Fibroblast of mammary gland (primary cell): ENCODE measurements at regions not wholly inside any gene's neighbourhood (a gene's known extent, or its start where the extent isn't known, plus 50 kb on each side); places are given as distances from the start of the nearest gene placed in this dataset.

Experiments used
- DNase-seq: peaks from one replicate; pipeline ENCODE4 v3.0.0-alpha.2; 2010; ENCODE audit warnings: low read depth
- H3K4me3 ChIP-seq: 2 replicates; pipeline ENCODE4 v1.5.1; 2011; ENCODE audit warnings: low read depth, mild to moderate bottlenecking, low read length, moderate library complexity; ENCODE audit not compliant: control insufficient read depth
- TF ChIP-seq, protein P1 (sequence below): conservative IDR thresholded peaks from 2 replicates; pipeline ENCODE4 v1.5.1; 2011; ENCODE audit warnings: low read depth, low read length, inconsistent platforms; ENCODE audit not compliant: control insufficient read depth, insufficient read depth

DNA sequence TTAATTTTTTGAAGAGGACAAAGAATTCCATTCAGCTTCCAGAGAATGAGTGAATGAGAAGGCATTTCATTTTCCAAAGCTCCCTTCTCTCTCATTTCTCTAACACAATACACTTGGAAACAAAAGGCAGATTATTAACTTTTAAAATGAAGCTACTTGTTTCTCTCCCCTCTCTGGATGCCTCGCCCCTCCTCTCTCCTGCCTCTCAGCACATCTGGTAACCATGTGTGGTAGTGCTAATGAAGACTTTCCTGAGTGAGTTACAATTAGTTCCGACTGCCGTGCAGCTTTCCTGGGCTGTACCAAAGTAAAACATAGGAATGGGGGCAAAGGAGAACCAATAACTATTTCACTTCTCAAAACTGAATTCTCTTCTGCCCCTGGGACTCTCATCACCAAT lies 84.7 kb upstream of the SOX5 start:
- peak; percentile 67 for DNase-seq
- H3K4me3 ChIP-seq, result no peak overlapping the region
- TF ChIP-seq, protein P1, sequence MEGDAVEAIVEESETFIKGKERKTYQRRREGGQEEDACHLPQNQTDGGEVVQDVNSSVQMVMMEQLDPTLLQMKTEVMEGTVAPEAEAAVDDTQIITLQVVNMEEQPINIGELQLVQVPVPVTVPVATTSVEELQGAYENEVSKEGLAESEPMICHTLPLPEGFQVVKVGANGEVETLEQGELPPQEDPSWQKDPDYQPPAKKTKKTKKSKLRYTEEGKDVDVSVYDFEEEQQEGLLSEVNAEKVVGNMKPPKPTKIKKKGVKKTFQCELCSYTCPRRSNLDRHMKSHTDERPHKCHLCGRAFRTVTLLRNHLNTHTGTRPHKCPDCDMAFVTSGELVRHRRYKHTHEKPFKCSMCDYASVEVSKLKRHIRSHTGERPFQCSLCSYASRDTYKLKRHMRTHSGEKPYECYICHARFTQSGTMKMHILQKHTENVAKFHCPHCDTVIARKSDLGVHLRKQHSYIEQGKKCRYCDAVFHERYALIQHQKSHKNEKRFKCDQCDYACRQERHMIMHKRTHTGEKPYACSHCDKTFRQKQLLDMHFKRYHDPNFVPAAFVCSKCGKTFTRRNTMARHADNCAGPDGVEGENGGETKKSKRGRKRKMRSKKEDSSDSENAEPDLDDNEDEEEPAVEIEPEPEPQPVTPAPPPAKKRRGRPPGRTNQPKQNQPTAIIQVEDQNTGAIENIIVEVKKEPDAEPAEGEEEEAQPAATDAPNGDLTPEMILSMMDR, result no peak

DNA sequence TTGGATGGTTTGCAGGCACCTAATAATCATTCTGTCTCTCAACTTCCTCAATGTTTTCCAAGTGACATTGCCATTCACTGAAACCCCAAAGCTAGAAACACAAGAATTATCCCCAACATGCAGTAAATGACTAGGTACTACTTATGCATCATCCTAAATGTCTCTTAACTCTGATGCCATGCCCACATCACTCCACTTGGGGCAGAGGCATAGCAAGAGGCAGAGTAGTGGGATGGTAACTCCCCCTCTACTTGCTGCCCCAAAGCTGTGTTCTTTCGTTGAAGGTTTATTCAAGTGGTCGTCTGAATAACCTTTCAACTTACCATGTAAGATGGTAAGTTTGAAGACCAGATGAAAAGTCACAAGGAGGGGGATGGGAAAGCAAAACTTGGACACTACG lies 77.9 kb upstream of the SOX5 start:
- H3K4me3 ChIP-seq, result no peak overlapping the region
- no peak for DNase-seq
- TF ChIP-seq, protein P1, result peak; percentile 13

DNA sequence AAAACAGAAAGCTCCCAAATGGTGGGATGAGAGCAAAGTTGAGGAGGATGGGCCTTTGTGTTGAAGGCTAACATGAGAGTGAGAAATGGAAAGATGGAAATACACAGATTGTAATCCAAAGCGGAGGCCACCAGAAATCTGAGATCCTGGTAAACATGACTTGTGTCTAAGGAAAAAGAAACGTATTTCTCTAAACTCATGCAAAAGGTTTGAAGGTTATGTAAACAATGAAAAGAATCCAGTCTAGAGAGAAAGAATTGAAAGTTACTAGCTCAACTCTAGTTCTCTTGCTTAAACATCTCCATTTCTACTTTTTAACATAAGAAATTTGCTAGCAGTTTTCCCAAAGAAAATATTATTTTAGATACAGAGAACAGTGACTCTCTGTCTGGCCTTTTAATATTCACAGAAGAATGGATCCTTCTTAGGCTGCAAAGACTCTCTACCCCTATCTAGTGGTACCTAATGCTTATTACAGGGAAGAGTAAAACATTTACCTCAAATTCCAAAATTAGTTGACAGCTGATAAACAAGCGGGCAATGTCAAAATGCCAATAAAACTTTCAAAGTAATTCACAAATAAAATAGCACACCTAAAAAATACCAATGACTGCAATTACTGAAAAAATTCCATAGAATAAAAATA lies 75.8 kb upstream of the SOX5 start:
- no peak overlapping the region for H3K4me3 ChIP-seq
- TF ChIP-seq, protein P1, result peak; percentile 66
- DNase-seq, result peak; percentile 21

DNA sequence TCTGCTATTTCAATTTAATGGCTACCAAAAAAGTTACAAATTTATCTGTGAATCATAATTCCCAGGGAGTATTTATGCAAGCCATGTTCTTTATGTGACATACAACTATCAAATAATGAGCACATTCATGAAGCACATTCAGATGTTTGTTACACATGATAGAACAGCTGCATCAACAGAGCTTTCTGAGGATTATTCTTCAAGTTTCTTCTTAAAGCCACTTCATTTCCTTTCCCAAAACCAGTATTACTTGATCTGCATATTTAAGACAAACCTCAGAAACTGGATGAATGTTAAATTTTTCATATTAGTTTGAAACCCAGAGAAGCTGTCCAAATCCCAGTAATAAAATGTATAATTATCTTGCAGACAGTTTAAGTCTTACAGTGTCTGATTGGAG lies 73.6 kb upstream of the SOX5 start:
- no peak for DNase-seq
- H3K4me3 ChIP-seq, result no peak overlapping the region
- TF ChIP-seq, protein P1, result no peak

DNA sequence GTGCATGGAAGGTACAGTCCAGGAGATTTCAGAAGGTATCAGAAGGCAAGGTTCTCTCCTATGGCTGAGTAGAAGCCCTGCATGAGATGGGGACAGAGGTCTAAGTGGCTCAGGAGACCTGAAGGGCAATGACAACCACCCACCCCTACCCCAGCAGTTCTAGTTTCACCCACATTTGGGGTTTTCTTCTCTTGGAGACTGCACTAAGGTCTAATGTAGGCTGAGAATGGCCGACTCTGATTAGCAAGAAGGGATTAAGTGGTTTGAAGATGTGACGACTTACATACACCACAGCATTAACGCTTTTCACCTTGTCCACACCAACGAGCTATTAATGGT lies 71.7 kb upstream of the SOX5 start:
- TF ChIP-seq, protein P1, result no peak
- no peak for DNase-seq
- H3K4me3 ChIP-seq, result no peak overlapping the region

DNA sequence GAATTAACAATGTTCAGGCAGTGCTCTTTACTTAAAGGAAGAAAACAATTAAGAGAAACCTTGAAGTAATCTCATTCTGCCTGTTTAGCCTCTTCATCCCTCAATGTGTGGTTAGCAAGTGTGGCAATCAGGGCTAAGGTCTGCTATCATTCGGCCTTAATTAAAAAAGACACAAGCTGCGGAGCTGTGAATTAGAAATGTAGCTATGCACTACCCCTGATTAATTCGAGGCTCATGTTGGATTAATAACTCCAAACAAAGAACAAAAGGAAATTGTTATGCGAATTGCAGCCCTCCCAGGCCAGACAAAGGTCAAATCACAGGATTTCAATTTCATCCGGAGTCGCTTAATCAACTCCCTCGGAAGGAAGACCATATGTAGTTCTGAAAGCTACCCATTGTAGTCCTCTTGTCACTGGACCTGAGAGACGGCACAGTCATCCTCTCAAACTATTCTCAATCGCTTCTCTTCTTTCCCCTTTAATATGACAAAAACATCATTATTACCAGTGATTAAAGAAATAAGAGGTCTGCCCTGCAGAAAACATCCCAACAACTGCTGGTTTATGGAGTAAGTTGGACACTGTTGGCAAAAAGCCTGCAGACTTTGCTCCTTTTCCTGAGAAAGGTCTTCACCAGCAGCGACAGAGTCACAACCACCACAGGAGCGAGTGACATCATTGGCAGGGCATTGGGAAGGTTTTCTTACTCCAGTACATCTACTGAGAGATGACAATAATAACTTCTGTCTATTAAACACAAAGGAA lies 71.1 kb upstream of the SOX5 start:
- no peak overlapping the region for H3K4me3 ChIP-seq
- TF ChIP-seq, protein P1, result no peak
- no peak for DNase-seq
